GM23338 (cell line): ENCODE measurements at regions not wholly inside any gene's neighbourhood (a gene's known extent, or its start where the extent isn't known, plus 50 kb on each side); places are given as distances from the start of the nearest gene placed in this dataset.

ENCODE experiments used
- CREB1 ChIP-seq: fragments of 250-450 bp; sonication (Bioruptor Pico); IDR thresholded peaks from 2 replicates; pipeline ENCODE4 v1.5.0; 2020; ENCODE audit warnings: low read depth, mild to moderate bottlenecking, moderate library complexity
- CTCF ChIP-seq, 2 experiments: fragments of 200-600 bp in 1 of 2; sonication (generic) in 1 of 2; conservative IDR thresholded peaks; 2 replicates each; pipeline versions ENCODE4 v1.5.1 to v1.6.1; 2016 to 2017; ENCODE audit warnings: antibody characterized with exemption in 2 of 2, low read depth in 2 of 2, mild to moderate bottlenecking in 2 of 2, moderate library complexity in 1 of 2
- EZH2phosphoT487 ChIP-seq: fragments of 200-600 bp; sonication (generic); IDR thresholded peaks from one replicate; pipeline ENCODE4 v1.8.1; 2018; ENCODE audit warnings: antibody characterized with exemption; ENCODE audit not compliant: unreplicated experiment
- REST ChIP-seq: IDR thresholded peaks from one replicate; pipeline ENCODE4 v1.6.1; 2018; ENCODE audit warnings: antibody characterized with exemption; ENCODE audit not compliant: unreplicated experiment

- TF ChIP-seq EZH2phosphoT487 (no peak), REST (no peak), CTCF (conservative IDR thresholded peaks at IDR 0.05; ENCODE audit: low read depth in 2 of 2) (no peak), CREB1 (CRISPR knock-in tag) (no peak)
These were observed 184.5 kb downstream of the MRPS30 start for GRCh38 chr5:44993286-44993685.
